NOMO-1 (cell line): ENCODE measurements at regions not wholly inside any gene's neighbourhood (a gene's known extent, or its start where the extent isn't known, plus 50 kb on each side); places are given as distances from the start of the nearest gene placed in this dataset.
"Not testable (repeated sequence)": the region's sequence is repeated elsewhere in the genome, so short reads cannot be mapped to it uniquely, and the experiment has no call there.

ENCODE experiments used
- DNase-seq, 2 experiments: peaks; one replicate each; lab custom pipeline; 2025; ENCODE audit not compliant: unreplicated experiment in 2 of 2; lab: John Stamatoyannopoulos, UW

GRCh38 chr1:200496937-200497336 is 87.1 kb upstream of the ZNF281 start:
- no peak for DNase-seq

- no peak for DNase-seq
Observed at GRCh38 chr1:200495901-200496300, 86.1 kb upstream of the ZNF281 start.

GRCh38 chr1:200493344-200493743 is 83.5 kb upstream of the ZNF281 start:
- DNase-seq = no peak

- no peak for DNase-seq
Observed at GRCh38 chr1:200491103-200491502, 81.3 kb upstream of the ZNF281 start.

- DNase-seq = no peak
Observed at GRCh38 chr1:200490183-200490582, 80.3 kb upstream of the ZNF281 start.

- peak; percentile 13 to 60 for DNase-seq
Observed at GRCh38 chr1:200488375-200489165, 78.7 kb upstream of the ZNF281 start.

GRCh38 chr1:200487650-200488049 is 77.8 kb upstream of the ZNF281 start:
- no peak for DNase-seq

- DNase-seq = no peak
Observed at GRCh38 chr1:200486634-200487033, 76.8 kb upstream of the ZNF281 start.

- not testable (repeated sequence) for DNase-seq
Observed at GRCh38 chr1:200484438-200484946, 74.7 kb upstream of the ZNF281 start.

- peak; percentile 52 to 80 for DNase-seq
Observed at GRCh38 chr1:200483491-200484143, 73.8 kb upstream of the ZNF281 start.

GRCh38 chr1:200480964-200481363 is 71.1 kb upstream of the ZNF281 start:
- DNase-seq = no peak

- DNase-seq = no peak
Observed at GRCh38 chr1:200479816-200480215, 70.0 kb upstream of the ZNF281 start.

- DNase-seq = no peak
Observed at GRCh38 chr1:200478945-200479558, 69.2 kb upstream of the ZNF281 start.

GRCh38 chr1:200478239-200478623 is 68.4 kb upstream of the ZNF281 start:
- DNase-seq = no peak

- DNase-seq = no peak
Observed at GRCh38 chr1:200474633-200475032, 64.8 kb upstream of the ZNF281 start.

- DNase-seq = no peak
Observed at GRCh38 chr1:200473698-200474371, 64.0 kb upstream of the ZNF281 start.

GRCh38 chr1:200471739-200472138 is 61.9 kb upstream of the ZNF281 start:
- no peak for DNase-seq

- no peak for DNase-seq
Observed at GRCh38 chr1:200468264-200469001, 58.6 kb upstream of the ZNF281 start.

GRCh38 chr1:200464784-200465400 is 55.1 kb upstream of the ZNF281 start:
- DNase-seq = no peak
